SHP77 (cell line): ENCODE measurements at regions not wholly inside any gene's neighbourhood (a gene's known extent, or its start where the extent isn't known, plus 50 kb on each side); places are given as distances from the start of the nearest gene placed in this dataset.

Experiments
- DNase-seq, 2 experiments: peaks; one replicate each; lab custom pipeline; 2025; lab: John Stamatoyannopoulos, UW

- no peak for DNase-seq
These were observed 336.6 kb downstream of the EN1 start for GRCh38 chr2:118510807-118511206.

GRCh38 chr2:118509319-118510004 lies 338.0 kb downstream of the EN1 start:
- DNase-seq, result no peak

- no peak for DNase-seq
These were observed 339.2 kb downstream of the EN1 start for GRCh38 chr2:118508282-118508681.

GRCh38 chr2:118505436-118505835 lies 342.0 kb downstream of the EN1 start:
- no peak for DNase-seq

- DNase-seq, result no peak
These were observed 345.3 kb downstream of the EN1 start for GRCh38 chr2:118502106-118502505.

- DNase-seq, result no peak
These were observed 348.5 kb downstream of the EN1 start for GRCh38 chr2:118498943-118499342.

GRCh38 chr2:118496870-118497611 lies 350.4 kb downstream of the EN1 start:
- DNase-seq, result no peak

GRCh38 chr2:118496467-118496866 lies 351.0 kb downstream of the EN1 start:
- DNase-seq, result no peak

GRCh38 chr2:118495290-118495689 lies 352.2 kb downstream of the EN1 start:
- no peak for DNase-seq

- DNase-seq, result no peak
These were observed 354.2 kb downstream of the EN1 start for GRCh38 chr2:118493213-118493612.

GRCh38 chr2:118492335-118492734 lies 355.1 kb downstream of the EN1 start:
- DNase-seq, result no peak

GRCh38 chr2:118490330-118490729 lies 357.1 kb downstream of the EN1 start:
- no peak for DNase-seq

GRCh38 chr2:118489712-118490299 lies 357.6 kb downstream of the EN1 start:
- DNase-seq, result no peak

GRCh38 chr2:118481299-118481698 lies 366.1 kb downstream of the EN1 start:
- no peak for DNase-seq

GRCh38 chr2:118479020-118479419 lies 368.4 kb downstream of the EN1 start:
- DNase-seq, result no peak

GRCh38 chr2:118477111-118477862 lies 370.2 kb downstream of the EN1 start:
- no peak for DNase-seq

GRCh38 chr2:118475622-118476205 lies 371.7 kb downstream of the EN1 start:
- DNase-seq, result no peak

- DNase-seq, result no peak
These were observed 372.9 kb downstream of the EN1 start for GRCh38 chr2:118474541-118474920.

GRCh38 chr2:118473846-118474540 lies 373.5 kb downstream of the EN1 start:
- no peak for DNase-seq

GRCh38 chr2:118473241-118473640 lies 374.2 kb downstream of the EN1 start:
- no peak for DNase-seq

- DNase-seq, result no peak
These were observed 377.2 kb downstream of the EN1 start for GRCh38 chr2:118470297-118470696.

GRCh38 chr2:118469103-118469502 lies 378.3 kb downstream of the EN1 start:
- DNase-seq, result no peak
